ENCODE measurements at regions not wholly inside any gene's neighbourhood (a gene's known extent, or its start where the extent isn't known, plus 50 kb on each side); places are given as distances from the start of the nearest gene placed in this dataset.

- DNase-seq = no peak
Observed at GRCh38 chr9:105065098-105066088, 137.4 kb upstream of the ABCA1 start.

- no peak for DNase-seq
Observed at GRCh38 chr9:105066275-105066865, 138.4 kb upstream of the ABCA1 start.

DNA sequence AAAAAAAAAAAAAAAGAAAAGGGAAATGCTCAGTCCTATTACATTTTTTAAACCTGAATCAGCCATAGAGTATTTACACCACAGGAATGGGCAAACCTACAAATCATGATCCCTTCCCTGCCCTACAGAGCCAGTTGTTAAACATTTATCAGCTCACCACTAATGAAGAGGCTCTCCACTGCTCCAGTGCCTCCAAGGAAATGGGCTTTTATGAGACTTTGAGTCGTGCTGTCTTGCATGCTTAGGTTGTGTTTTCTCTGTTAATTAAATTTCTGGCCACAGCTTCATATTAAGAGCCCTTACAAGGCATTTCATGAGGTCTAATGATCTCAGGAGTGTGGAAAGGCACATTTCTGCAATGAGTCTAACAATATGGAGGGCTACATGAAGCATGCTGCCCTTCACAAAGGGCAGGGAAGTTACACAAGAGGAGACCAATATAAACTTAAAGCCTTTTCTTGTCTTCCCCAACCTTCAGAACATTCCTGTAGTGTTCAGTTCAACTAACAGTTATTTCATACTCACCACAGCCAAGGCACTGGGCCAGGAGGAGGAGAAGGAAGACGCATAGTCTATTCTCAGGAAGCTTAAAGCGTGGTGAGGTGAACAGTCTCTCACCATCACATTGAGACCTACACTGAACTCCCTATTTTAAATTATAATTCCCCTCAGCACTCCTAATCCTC is 140.1 kb upstream of the ABCA1 start:
- DNase-seq = no peak

DNA sequence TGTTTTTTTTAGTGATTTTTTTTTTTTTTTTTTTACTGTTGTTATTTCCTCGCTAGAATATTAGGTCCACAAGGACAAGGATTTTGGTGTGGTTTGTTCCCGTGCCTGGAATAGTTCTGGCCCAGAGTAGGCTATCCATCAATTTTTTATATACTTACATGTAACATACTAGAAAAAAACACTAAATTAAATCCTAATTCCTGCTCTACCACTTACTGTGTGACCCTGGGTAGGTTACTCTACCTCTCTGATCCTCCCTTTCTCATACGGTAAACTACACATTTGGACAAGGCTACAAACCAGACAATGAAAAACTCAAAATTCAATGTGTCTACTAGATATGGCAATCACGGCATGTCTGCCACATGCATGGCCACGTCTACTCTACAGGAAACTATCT is 141.3 kb upstream of the ABCA1 start:
- no peak for DNase-seq

GRCh38 chr9:105069696-105070095 is 141.7 kb upstream of the ABCA1 start:
- DNase-seq = no peak

DNA sequence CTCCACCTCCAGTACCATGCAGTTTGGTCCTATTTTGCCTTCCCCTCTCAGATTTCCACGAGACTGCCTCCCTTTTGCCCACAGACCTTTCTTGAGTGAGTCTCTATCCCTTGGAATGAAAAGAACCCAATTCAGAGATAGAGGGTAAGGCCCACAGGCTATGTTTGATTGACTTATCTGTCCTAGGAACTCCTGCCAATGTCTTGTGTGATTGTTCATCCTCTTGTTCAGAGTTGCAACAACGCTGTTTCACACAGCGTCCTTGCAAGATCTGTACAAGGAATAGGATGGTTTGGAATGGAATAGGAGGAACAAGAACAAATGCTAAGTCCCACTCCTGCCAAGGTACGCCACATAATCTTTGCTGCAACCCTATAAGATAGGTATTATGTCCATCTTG is 142.2 kb upstream of the ABCA1 start:
- no peak for DNase-seq

- no peak for DNase-seq
Observed at GRCh38 chr9:105072476-105072875, 144.5 kb upstream of the ABCA1 start.

- DNase-seq = no peak
Observed at GRCh38 chr9:105073147-105073546, 145.2 kb upstream of the ABCA1 start.

GRCh38 chr9:105074491-105074890 is 146.5 kb upstream of the ABCA1 start:
- DNase-seq = no peak

- no peak for DNase-seq
Observed at GRCh38 chr9:105076729-105077128, 148.8 kb upstream of the ABCA1 start.

DNA sequence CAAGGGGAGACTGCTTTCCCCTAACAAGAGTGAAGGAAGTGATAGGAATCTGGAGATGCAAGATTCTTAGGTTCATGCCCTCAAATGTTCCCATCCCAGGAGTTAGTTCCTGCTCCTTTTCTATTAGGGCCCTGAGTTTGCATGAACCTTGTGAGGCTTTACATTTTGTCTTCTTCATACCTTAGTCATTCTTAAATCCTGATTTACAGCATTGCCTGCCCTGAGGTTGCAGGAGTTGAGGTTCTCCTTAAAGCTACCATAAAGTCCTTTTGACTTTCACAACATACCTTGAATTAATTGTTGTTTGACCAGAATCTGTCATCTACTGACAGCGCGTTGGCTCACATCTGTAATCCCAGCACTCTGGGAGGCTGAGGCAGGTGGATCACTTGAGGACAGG is 151.5 kb upstream of the ABCA1 start:
- no peak for DNase-seq

- no peak for DNase-seq
Observed at GRCh38 chr9:105082843-105083242, 154.9 kb upstream of the ABCA1 start.

DNA sequence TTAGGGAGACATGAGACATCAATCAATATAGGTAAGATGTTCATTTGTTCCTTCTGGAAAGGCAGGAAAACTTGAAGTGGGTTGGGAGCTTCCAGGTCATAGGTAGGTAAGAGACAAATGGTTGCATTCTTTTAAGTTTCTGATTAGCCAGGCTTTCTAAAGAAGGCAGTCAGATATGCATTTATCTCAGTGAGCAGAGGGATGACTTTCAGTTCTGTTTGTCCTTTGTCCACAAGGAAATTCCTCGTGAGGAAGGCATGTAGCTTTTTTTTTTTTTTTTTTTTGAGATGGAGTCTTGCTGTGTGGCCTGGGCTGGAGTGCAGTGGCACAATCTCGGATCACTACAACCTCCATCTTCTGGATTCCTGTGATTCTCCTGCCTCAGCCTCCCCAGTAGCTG is 155.3 kb upstream of the ABCA1 start:
- DNase-seq = no peak

DNA sequence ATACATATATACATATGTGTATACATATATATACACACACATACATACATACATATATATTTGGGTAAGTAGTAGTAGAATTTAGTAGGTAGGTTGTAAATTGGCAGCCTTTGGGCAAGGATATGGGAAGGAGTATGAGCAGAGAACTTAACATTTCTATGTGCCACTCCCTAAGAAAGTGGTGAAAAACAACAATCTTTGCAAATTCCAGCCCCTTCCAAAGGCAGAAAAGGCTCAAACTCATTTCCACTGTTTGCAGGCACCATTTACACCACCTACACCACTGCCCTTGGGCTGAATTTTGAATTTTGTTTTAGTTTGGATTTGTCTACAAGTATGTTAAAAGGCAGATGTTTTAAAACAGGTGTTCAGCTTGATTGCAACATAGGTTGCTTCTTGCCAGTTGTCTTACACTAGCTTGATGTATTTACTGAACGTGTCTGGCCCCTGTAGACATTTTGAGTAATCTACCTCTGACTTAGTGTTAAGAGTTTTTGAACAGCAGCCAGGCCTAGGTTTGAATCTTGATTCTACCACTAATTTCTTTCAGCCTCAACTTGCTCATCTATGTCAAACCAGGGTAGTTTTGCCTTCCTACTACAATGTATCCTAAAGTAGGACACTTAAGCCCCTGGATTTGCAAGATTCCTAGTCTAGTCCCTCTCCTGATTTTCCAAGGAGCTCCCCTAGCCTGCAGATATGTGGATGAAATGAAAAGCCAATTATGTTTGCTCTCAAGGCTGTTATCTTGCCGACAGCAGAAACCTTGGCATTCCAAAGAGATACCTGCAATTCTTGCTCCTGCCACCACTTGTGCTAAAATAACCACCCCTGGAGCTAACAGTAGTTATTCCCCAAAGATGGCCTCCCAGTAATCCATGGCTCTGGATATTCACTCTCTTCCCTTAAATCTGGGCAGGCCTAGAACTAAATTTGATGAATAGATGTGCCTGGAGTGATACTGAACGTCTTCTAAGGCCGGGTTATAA is 156.2 kb upstream of the SLC44A1 start:
- DNase-seq = no peak

DNA sequence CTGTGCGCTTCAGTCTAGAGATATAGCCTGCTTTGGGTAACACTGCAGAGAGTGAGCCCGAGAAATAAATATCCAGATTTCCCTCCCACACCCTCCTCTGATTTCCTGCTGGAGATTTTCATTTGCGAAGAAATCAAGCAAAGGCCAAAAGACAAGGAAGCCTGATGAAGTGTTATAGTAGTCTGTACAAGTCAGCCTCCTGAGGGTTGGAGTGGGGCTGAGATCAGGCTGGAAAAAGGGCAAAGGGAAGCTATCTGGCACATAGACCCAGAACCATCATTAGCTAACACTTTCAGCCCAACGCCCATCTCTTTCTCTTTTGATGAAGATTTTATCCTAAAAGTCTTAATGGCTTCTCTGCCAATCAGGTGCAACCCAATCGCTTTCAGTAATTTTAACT is 154.6 kb upstream of the SLC44A1 start:
- DNase-seq = no peak

- DNase-seq = no peak
Observed at GRCh38 chr9:105091004-105091640, 153.3 kb upstream of the SLC44A1 start.

DNA sequence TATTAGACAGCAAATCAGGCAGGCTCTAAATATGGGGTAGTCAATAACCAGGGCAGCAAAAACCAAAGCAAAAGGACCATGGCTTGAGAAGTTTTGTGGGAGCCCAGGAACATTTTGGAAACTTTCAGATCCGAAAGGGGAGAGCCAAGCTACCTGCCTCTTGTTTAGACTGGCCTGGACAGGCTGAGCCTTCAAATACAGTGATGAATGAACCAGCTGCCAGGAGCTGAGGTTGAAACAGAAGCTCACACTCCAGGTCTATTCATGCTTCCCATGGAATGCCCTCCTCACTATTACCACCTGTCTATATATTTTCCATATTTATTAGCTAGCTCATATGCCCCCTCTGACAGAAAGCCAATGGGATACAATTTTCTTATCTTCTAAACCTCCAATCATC is 150.8 kb upstream of the SLC44A1 start:
- no peak for DNase-seq

GRCh38 chr9:105098370-105098769 is 146.1 kb upstream of the SLC44A1 start:
- DNase-seq = no peak

DNA sequence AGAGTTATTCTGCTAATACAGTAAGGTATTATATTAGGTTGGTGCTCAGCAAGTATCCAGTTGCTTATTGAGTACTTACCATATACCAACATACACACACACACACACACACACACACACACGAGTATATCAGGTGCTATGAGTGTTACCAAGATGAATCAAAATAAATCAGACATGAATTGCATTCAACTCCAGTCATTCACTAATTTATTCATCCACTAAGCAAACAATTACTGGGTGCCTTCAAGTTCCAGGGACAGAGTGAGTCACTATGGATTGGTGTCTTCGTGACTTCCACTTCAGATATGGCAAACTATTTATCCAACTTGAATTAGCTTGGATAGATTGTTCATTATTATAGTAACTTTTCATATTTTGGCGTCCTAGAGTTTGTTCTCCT is 140.7 kb upstream of the SLC44A1 start:
- no peak for DNase-seq

- DNase-seq = no peak
Observed at GRCh38 chr9:105114318-105114717, 130.1 kb upstream of the SLC44A1 start.

- peak; percentile 4 for DNase-seq
Observed at GRCh38 chr9:105114964-105115728, 129.3 kb upstream of the SLC44A1 start.

Data from stimulated activated CD4-positive, alpha-beta T cell treated with anti-CD3 and anti-CD28 coated beads, Interleukin-4, amount 100 ng/mL, for 24 hours (primary cell).